PC-3 (cell line): ENCODE measurements at regions not wholly inside any gene's neighbourhood (a gene's known extent, or its start where the extent isn't known, plus 50 kb on each side); places are given as distances from the start of the nearest gene placed in this dataset.

Source experiments
- ATAC-seq: fragments of 200-7000 bp; cut with Tn5 transposase; 2 replicates; pipeline ENCODE4 v1.9.1; 2020; ENCODE audit warnings: mild to moderate bottlenecking, moderate library complexity
- BruUV-seq: library from RNA; stranded (reverse); fragments of 400-500 nt; replicated peaks from 2 replicates; lab custom pipeline; 2021; lab: Mats Ljungman, UMichigan
- CTCF ChIA-PET: fragments of 300-600 bp; sonication (Branson Sonifier 250); formaldehyde crosslinking; loops from one replicate; lab custom pipeline; 2022; ENCODE audit warnings: antibody characterized with exemption; lab: Charles Lee
- POLR2A ChIA-PET: fragments of 300-600 bp; sonication (Branson Sonifier 250); formaldehyde crosslinking; loops from one replicate; lab custom pipeline; 2022; ENCODE audit warnings: antibody characterized with exemption; ENCODE audit not compliant: unreplicated experiment; lab: Charles Lee
- DNase-seq: peaks from one replicate; pipeline ENCODE4 v3.0.0-alpha.2; 2015
- H2AFZ ChIP-seq: fragments of 300-600 bp; sonication (generic); 2 replicates; pipeline ENCODE4 v1.6.0; 2016; ENCODE audit warnings: antibody characterized with exemption, low read length
- H3F3A ChIP-seq: fragments of 300-600 bp; sonication (generic); one replicate; pipeline ENCODE4 v1.6.0; 2017; ENCODE audit warnings: antibody characterized with exemption, low read length, control low read depth, mild to moderate bottlenecking; ENCODE audit not compliant: unreplicated experiment
- H3K27ac ChIP-seq: fragments of 300-600 bp; sonication (generic); 2 replicates; pipeline ENCODE4 v1.5.1; 2016; ENCODE audit warnings: mild to moderate bottlenecking, low read length
- H3K27me3 ChIP-seq: fragments of 300-600 bp; sonication (generic); 2 replicates; pipeline ENCODE4 v1.6.1; 2016; ENCODE audit warnings: low read length, mixed read lengths
- H3K36me3 ChIP-seq: fragments of 300-600 bp; sonication (generic); 2 replicates; pipeline ENCODE4 v1.6.1; 2016; ENCODE audit warnings: low read depth, mixed run types, low read length, mixed read lengths
- H3K4me1 ChIP-seq: fragments of 300-600 bp; sonication (generic); 2 replicates; pipeline ENCODE4 v1.5.1; 2016; ENCODE audit warnings: low read length; ENCODE audit not compliant: insufficient read depth
- H3K4me2 ChIP-seq: fragments of 300-600 bp; sonication (generic); 2 replicates; pipeline ENCODE4 v1.6.0; 2016; ENCODE audit warnings: low read length
- H3K4me3 ChIP-seq: fragments of 300-600 bp; sonication (generic); 2 replicates; pipeline ENCODE4 v1.5.1; 2016; ENCODE audit warnings: mild to moderate bottlenecking, low read length, mixed read lengths
- H3K79me2 ChIP-seq: fragments of 300-600 bp; sonication (generic); 2 replicates; pipeline ENCODE4 v1.6.1; 2017; ENCODE audit warnings: low read length, mixed read lengths
- H3K9ac ChIP-seq: fragments of 300-600 bp; sonication (generic); 2 replicates; pipeline ENCODE4 v1.6.0; 2016; ENCODE audit warnings: mild to moderate bottlenecking, low read length
- H3K9me2 ChIP-seq: fragments of 300-600 bp; sonication (generic); replicated peaks from 2 replicates; pipeline ENCODE4 v1.6.1; 2016; ENCODE audit warnings: mixed run types, low read length, mixed read lengths
- H3K9me3 ChIP-seq: fragments of 300-600 bp; sonication (generic); 2 replicates; pipeline ENCODE4 v1.6.1; 2016; ENCODE audit warnings: low read length, mixed read lengths
- H4K20me1 ChIP-seq: fragments of 300-600 bp; sonication (generic); 2 replicates; pipeline ENCODE4 v1.6.1; 2016; ENCODE audit warnings: low read length, mixed read lengths
- EZH2 ChIP-seq: fragments of 300-600 bp; sonication (generic); IDR thresholded peaks from one replicate; pipeline ENCODE4 v1.6.1; 2017; ENCODE audit warnings: antibody characterized with exemption, mild to moderate bottlenecking, low read length; ENCODE audit not compliant: unreplicated experiment
- EZH2phosphoT487 ChIP-seq: fragments of 300-600 bp; sonication (generic); IDR thresholded peaks from 2 replicates; pipeline ENCODE4 v1.6.1; 2018; ENCODE audit warnings: mild to moderate bottlenecking, antibody characterized with exemption, low read length, borderline replicate concordance
- intact Hi-C: fragments of 100-400 bp; cut with micrococcal nuclease; formaldehyde crosslinking; loops from 2 replicates; pipeline ENCODE4 v1.9.0; 2023
- TF ChIP-seq, protein P1 (sequence below): fragments of 300-600 bp; sonication (generic); conservative IDR thresholded peaks from 2 replicates; pipeline ENCODE4 v1.5.1; 2017; ENCODE audit warnings: antibody characterized with exemption, low read depth, mild to moderate bottlenecking, low read length

DNA sequence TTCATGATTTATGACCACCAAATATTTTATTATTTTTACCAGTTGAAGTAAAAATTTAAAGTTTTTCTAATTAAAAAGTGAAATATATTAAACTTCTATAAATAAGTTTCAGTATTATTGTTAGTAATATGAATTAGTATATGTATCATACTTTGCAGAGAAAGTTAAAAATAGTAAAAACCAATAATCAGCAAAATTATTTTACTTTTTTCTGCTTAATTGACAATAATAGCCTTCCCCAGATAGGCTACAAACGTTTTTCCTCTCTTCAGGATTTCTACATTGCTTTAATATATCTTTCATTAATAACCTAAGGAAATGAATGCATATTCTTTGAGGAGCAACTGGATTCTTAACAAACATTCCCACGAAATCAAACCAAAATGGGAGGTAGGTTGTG lies 543.5 kb downstream of the ETNK1 start:
- H3K27ac ChIP-seq = no peak overlapping the region
- DNase-seq (no peak), ATAC-seq (no peak)
- no peaks in the 10 kb centered on the region for H3F3A ChIP-seq
- no peaks in the 10 kb centered on the region for H3K9me2 ChIP-seq
- H3K79me2 ChIP-seq = no peaks in the 10 kb centered on the region
- H3K9ac ChIP-seq = no peak overlapping the region
- H3K9me3 ChIP-seq = no peaks in the 10 kb centered on the region
- no peak overlapping the region for H3K4me3 ChIP-seq
- ChIA-PET POLR2A (no interaction called here), CTCF (no interaction called here)
- no peak overlapping the region for H2AFZ ChIP-seq
- H4K20me1 ChIP-seq = no peaks in the 10 kb centered on the region
- no peak overlapping the region for H3K4me2 ChIP-seq
- BruUV-seq = no TSS peak
- H3K4me1 ChIP-seq = no peaks in the 10 kb centered on the region
- intact Hi-C loops = no loop called here
- TF ChIP-seq EZH2 (no peak), EZH2phosphoT487 (no peak)
- TF ChIP-seq, protein P1, sequence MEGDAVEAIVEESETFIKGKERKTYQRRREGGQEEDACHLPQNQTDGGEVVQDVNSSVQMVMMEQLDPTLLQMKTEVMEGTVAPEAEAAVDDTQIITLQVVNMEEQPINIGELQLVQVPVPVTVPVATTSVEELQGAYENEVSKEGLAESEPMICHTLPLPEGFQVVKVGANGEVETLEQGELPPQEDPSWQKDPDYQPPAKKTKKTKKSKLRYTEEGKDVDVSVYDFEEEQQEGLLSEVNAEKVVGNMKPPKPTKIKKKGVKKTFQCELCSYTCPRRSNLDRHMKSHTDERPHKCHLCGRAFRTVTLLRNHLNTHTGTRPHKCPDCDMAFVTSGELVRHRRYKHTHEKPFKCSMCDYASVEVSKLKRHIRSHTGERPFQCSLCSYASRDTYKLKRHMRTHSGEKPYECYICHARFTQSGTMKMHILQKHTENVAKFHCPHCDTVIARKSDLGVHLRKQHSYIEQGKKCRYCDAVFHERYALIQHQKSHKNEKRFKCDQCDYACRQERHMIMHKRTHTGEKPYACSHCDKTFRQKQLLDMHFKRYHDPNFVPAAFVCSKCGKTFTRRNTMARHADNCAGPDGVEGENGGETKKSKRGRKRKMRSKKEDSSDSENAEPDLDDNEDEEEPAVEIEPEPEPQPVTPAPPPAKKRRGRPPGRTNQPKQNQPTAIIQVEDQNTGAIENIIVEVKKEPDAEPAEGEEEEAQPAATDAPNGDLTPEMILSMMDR = no peak
- H3K27me3 ChIP-seq = no peaks in the 10 kb centered on the region
- no peaks in the 10 kb centered on the region for H3K36me3 ChIP-seq

DNA sequence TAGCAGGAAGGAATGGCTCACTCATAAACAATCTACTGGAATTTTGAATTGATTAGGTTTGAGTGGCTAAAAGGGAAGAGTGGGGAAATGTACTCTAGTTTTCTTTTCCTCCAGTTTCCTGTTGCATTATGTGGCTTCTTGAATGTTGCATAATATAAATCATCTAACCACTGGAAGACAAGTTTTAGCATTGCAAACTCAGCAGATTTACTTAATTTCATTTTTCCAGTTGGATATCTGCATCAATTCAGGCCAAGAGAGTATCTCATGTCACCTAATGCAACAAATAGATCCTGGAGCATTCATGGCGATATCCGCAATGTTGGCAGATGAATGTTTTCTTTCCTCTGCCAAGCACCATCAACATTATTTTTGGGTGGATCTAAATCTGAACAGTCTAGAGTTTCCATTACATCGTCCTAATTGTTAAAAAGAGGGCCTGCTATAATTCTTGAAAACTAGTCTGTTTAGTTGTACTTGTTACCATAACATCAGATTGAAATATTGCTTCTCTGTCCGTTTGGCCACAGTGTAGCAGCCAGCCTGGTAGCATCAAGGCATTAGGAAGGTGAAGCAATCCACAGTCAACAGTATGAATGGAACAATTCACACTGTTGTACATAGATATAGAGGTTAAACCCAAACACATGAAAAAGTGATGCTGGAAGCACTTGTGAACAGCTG lies 544.2 kb downstream of the ETNK1 start:
- Histone ChIP-seq H3K4me1 (no peaks in the 10 kb centered on the region), H3K9me2 (no peaks in the 10 kb centered on the region), H3K27me3 (no peaks in the 10 kb centered on the region), H3K79me2 (no peaks in the 10 kb centered on the region), H3F3A (no peaks in the 10 kb centered on the region), H3K9me3 (no peaks in the 10 kb centered on the region), H3K4me2 (no peak overlapping the region), H3K36me3 (no peaks in the 10 kb centered on the region), H4K20me1 (no peaks in the 10 kb centered on the region), H3K4me3 (no peak overlapping the region), H2AFZ (no peak overlapping the region), H3K9ac (no peak overlapping the region), H3K27ac (no peak overlapping the region)
- no TSS peak for BruUV-seq
- intact Hi-C loops = no loop called here
- CTCF ChIA-PET = no interaction called here
- no peak for DNase-seq
- TF ChIP-seq EZH2 = no peak
- TF ChIP-seq, protein P1 = no peak
- no peak for TF ChIP-seq EZH2phosphoT487
- POLR2A ChIA-PET = no interaction called here
- no peak for ATAC-seq

DNA sequence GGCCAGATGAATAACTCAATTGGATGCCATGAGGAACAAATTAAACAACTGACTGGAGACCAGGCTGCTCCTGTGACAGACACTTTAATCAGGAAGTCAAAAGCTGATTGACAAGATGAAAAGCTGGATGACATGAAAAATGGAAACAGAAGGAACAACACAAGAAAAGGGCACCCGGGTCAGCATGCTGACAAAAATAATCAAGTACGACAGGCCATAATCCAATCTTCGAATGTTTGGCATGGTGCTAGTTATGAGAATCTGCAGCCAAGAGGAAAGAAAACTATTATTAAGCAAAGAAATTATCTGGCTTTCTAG lies 544.7 kb downstream of the ETNK1 start:
- DNase-seq (no peak), ATAC-seq (no peak)
- intact Hi-C loops = no loop called here
- no peak for TF ChIP-seq EZH2phosphoT487
- no peak for TF ChIP-seq EZH2
- TF ChIP-seq, protein P1 = no peak
- ChIA-PET POLR2A (no interaction called here), CTCF (no interaction called here)
- BruUV-seq = no TSS peak
- Histone ChIP-seq H3K27me3 (no peaks in the 10 kb centered on the region), H3K4me1 (no peaks in the 10 kb centered on the region), H3K79me2 (no peaks in the 10 kb centered on the region), H3K36me3 (no peaks in the 10 kb centered on the region), H3K9ac (no peak overlapping the region), H4K20me1 (no peaks in the 10 kb centered on the region), H3F3A (no peaks in the 10 kb centered on the region), H3K4me2 (no peak overlapping the region), H3K9me2 (no peaks in the 10 kb centered on the region), H3K9me3 (no peaks in the 10 kb centered on the region), H3K27ac (no peak overlapping the region), H3K4me3 (no peak overlapping the region), H2AFZ (no peak overlapping the region)
